ENCODE measurements at regions not wholly inside any gene's neighbourhood (a gene's known extent, or its start where the extent isn't known, plus 50 kb on each side); places are given as distances from the start of the nearest gene placed in this dataset.

- TF ChIP-seq POLR2A (IDR thresholded peaks at IDR 0.05; ENCODE audit: low read depth, low read length) (no peak), POLR2AphosphoS5 (IDR thresholded peaks at IDR 0.05; ENCODE audit: insufficient read depth, low read depth, low read length) (no peak)
- TF ChIP-seq, protein P1, sequence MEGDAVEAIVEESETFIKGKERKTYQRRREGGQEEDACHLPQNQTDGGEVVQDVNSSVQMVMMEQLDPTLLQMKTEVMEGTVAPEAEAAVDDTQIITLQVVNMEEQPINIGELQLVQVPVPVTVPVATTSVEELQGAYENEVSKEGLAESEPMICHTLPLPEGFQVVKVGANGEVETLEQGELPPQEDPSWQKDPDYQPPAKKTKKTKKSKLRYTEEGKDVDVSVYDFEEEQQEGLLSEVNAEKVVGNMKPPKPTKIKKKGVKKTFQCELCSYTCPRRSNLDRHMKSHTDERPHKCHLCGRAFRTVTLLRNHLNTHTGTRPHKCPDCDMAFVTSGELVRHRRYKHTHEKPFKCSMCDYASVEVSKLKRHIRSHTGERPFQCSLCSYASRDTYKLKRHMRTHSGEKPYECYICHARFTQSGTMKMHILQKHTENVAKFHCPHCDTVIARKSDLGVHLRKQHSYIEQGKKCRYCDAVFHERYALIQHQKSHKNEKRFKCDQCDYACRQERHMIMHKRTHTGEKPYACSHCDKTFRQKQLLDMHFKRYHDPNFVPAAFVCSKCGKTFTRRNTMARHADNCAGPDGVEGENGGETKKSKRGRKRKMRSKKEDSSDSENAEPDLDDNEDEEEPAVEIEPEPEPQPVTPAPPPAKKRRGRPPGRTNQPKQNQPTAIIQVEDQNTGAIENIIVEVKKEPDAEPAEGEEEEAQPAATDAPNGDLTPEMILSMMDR (IDR thresholded peaks at IDR 0.05; ENCODE audit: extremely low read depth in 1 of 2, insufficient read depth in 1 of 2, low read depth in 1 of 2, low read length in 2 of 2): no peak
Measured at GRCh38 chr5:142396436-142397038, 71.7 kb upstream of the SPRY4 start.
